HEK293 (cell line): ENCODE measurements at regions not wholly inside any gene's neighbourhood (a gene's known extent, or its start where the extent isn't known, plus 50 kb on each side); places are given as distances from the start of the nearest gene placed in this dataset.

Source experiments
- BCL11A ChIP-seq: fragments of 450-650 bp; formaldehyde crosslinking; IDR thresholded peaks from 2 replicates; pipeline ENCODE4 v1.5.1; 2016; ENCODE audit warnings: low read depth, missing biosample characterization, missing genetic modification characterization
- HIC1 ChIP-seq: fragments of 450-650 bp; formaldehyde crosslinking; IDR thresholded peaks from 2 replicates; pipeline ENCODE4 v1.5.1; 2016; ENCODE audit warnings: missing biosample characterization, missing genetic modification characterization
- HOXC10 ChIP-seq: sonication (generic); formaldehyde crosslinking; IDR thresholded peaks from 2 replicates; pipeline ENCODE4 v1.8.1; 2023; ENCODE audit warnings: mild to moderate bottlenecking, missing genetic modification reagents
- KLF16 ChIP-seq: fragments of 450-650 bp; formaldehyde crosslinking; IDR thresholded peaks from 2 replicates; pipeline ENCODE4 v1.5.1; 2017; ENCODE audit warnings: missing biosample characterization, missing genetic modification characterization
- KLF17 ChIP-seq: fragments of 450-650 bp; formaldehyde crosslinking; IDR thresholded peaks from 2 replicates; pipeline ENCODE4 v1.5.1; 2016; ENCODE audit warnings: missing biosample characterization, missing genetic modification characterization
- PRDM6 ChIP-seq: fragments of 450-650 bp; formaldehyde crosslinking; IDR thresholded peaks from 2 replicates; pipeline ENCODE4 v1.5.1; 2017; ENCODE audit warnings: missing biosample characterization, missing genetic modification characterization
- REST ChIP-seq: fragments of 450-650 bp; formaldehyde crosslinking; IDR thresholded peaks from 2 replicates; pipeline ENCODE4 v1.5.1; 2016; ENCODE audit warnings: missing biosample characterization, missing genetic modification characterization
- ZBTB21 ChIP-seq: fragments of 450-650 bp; formaldehyde crosslinking; IDR thresholded peaks from 2 replicates; pipeline ENCODE4 v1.5.1; 2017; ENCODE audit warnings: missing biosample characterization, missing genetic modification characterization
- ZEB2 ChIP-seq: fragments of 450-650 bp; formaldehyde crosslinking; IDR thresholded peaks from 2 replicates; pipeline ENCODE4 v1.5.1; 2016; ENCODE audit warnings: missing biosample characterization, missing genetic modification characterization
- ZFHX2 ChIP-seq: fragments of 450-650 bp; formaldehyde crosslinking; conservative IDR thresholded peaks from 2 replicates; pipeline ENCODE4 v1.5.1; 2016; ENCODE audit warnings: missing biosample characterization, missing genetic modification characterization
- ZNF146 ChIP-seq: fragments of 450-650 bp; formaldehyde crosslinking; IDR thresholded peaks from 2 replicates; pipeline ENCODE4 v1.5.1; 2016; ENCODE audit warnings: missing biosample characterization, missing genetic modification characterization
- ZNF214 ChIP-seq: fragments of 450-650 bp; formaldehyde crosslinking; IDR thresholded peaks from 2 replicates; pipeline ENCODE4 v1.5.1; 2017; ENCODE audit warnings: missing biosample characterization, mild to moderate bottlenecking, missing genetic modification characterization, borderline replicate concordance
- ZNF280C ChIP-seq: fragments of 450-650 bp; formaldehyde crosslinking; IDR thresholded peaks from 2 replicates; pipeline ENCODE4 v1.5.1; 2016; ENCODE audit warnings: missing biosample characterization, missing genetic modification characterization
- ZNF335 ChIP-seq: fragments of 450-650 bp; formaldehyde crosslinking; conservative IDR thresholded peaks from 2 replicates; pipeline ENCODE4 v1.5.1; 2016; ENCODE audit warnings: missing biosample characterization, missing genetic modification characterization
- ZNF398 ChIP-seq: fragments of 450-650 bp; formaldehyde crosslinking; IDR thresholded peaks from 2 replicates; pipeline ENCODE4 v1.5.1; 2017; ENCODE audit warnings: missing biosample characterization, missing genetic modification characterization
- ZNF433 ChIP-seq: fragments of 450-650 bp; formaldehyde crosslinking; IDR thresholded peaks from 2 replicates; pipeline ENCODE4 v1.5.1; 2016; ENCODE audit warnings: missing biosample characterization, missing genetic modification characterization, low read depth
- ZNF513 ChIP-seq: fragments of 450-650 bp; IDR thresholded peaks from 2 replicates; pipeline ENCODE4 v1.5.1; 2018; ENCODE audit warnings: missing biosample characterization, missing genetic modification characterization
- ZNF555 ChIP-seq: fragments of 450-650 bp; formaldehyde crosslinking; conservative IDR thresholded peaks from 2 replicates; pipeline ENCODE4 v1.5.1; 2017; ENCODE audit warnings: missing biosample characterization, mild to moderate bottlenecking, missing genetic modification characterization, inconsistent platforms
- ZNF561 ChIP-seq: fragments of 450-650 bp; IDR thresholded peaks from 2 replicates; pipeline ENCODE4 v1.5.1; 2018; ENCODE audit warnings: missing biosample characterization, missing genetic modification characterization, borderline replicate concordance
- ZNF76 ChIP-seq: fragments of 450-650 bp; formaldehyde crosslinking; IDR thresholded peaks from 2 replicates; pipeline ENCODE4; 2016; ENCODE audit warnings: low read depth, missing biosample characterization, missing genetic modification characterization, borderline replicate concordance
- ZNF791 ChIP-seq: fragments of 450-650 bp; formaldehyde crosslinking; IDR thresholded peaks from 2 replicates; pipeline ENCODE4 v1.5.1; 2016; ENCODE audit warnings: missing biosample characterization, missing genetic modification characterization
- ZNF837 ChIP-seq: fragments of 450-650 bp; formaldehyde crosslinking; IDR thresholded peaks from 2 replicates; pipeline ENCODE4 v1.5.1; 2016; ENCODE audit warnings: missing biosample characterization, missing genetic modification characterization
- ZNF843 ChIP-seq: fragments of 450-650 bp; formaldehyde crosslinking; IDR thresholded peaks from 2 replicates; pipeline ENCODE4 v1.5.1; 2016; ENCODE audit warnings: missing biosample characterization, missing genetic modification characterization

GRCh38 chr15:86021281-86022264 is 58.1 kb upstream of the AGBL1 start (continued):
- TF ChIP-seq ZBTB21 (tag by site-specific recombination) (no peak), KLF17 (no peak), ZNF555 (tag by site-specific recombination) (no peak), BCL11A (no peak), ZFHX2 (tag by site-specific recombination) (peak; percentile 86), ZEB2 (tag by site-specific recombination) (0 out of 2 replicates have a peak, but pooled peaks have one; percentile 17), ZNF146 (no peak), KLF16 (tag by site-specific recombination) (0 out of 2 replicates have a peak, but pooled peaks have one; percentile 51), ZNF561 (no peak), ZNF335 (tag by site-specific recombination) (no peak), ZNF791 (tag by site-specific recombination) (no peak), ZNF76 (tag by site-specific recombination) (no peak), ZNF843 (tag by site-specific recombination) (no peak), PRDM6 (tag by site-specific recombination) (peak; percentile 74), HIC1 (peak; percentile 57; the same call in 1 of the 2 replicates), ZNF398 (tag by site-specific recombination) (no peak), ZNF214 (tag by site-specific recombination) (no peak), ZNF280C (tag by site-specific recombination) (no peak), ZNF837 (tag by site-specific recombination) (no peak), ZNF513 (no peak), HOXC10 (CRISPR knock-in tag) (no peak), REST (no peak), ZNF433 (no peak)
